ENCODE measurements at regions not wholly inside any gene's neighbourhood (a gene's known extent, or its start where the extent isn't known, plus 50 kb on each side); places are given as distances from the start of the nearest gene placed in this dataset.
"Not testable (repeated sequence)": the region's sequence is repeated elsewhere in the genome, so short reads cannot be mapped to it uniquely, and the experiment has no call there.

DNA sequence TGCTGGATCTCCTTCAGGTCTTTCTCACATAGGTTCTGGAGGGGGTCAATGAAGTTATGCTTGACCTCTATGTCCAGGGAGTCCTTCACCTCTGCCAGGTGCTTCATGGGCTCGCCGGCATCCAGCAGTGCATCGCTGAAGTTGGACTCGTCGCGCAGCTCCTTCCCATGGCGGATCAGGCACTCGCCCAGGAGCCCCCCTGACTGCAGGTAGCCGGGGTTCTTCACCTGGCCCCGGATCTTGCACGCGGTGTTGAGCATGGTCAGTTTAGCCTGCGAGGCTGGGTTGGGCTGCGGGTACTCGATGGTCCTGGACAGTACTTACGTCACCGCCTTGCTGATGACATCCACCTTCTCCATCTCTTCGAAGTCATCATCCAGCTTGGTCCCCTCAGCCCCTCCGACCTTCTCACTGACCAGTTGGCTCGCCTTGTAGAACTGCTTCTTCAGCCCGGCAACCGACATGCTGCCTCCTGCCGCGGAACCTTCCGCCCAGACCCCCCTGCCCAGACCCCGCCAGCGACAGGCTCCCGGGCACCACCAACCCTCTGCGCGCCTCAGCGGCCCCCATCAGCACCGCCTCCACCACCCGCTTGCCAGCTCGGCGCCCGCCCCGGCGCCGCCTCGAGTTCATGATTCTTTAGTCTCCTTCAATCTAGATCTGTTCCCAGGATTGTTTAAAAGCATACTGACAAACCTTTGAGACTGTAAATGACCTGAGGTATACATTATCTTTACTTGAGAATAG is 99.8 kb downstream of the KPNA2 start:
- DNase-seq (ENCODE audit: low read depth in 4 of 4, low spot score in 2 of 4): no peak

DNA sequence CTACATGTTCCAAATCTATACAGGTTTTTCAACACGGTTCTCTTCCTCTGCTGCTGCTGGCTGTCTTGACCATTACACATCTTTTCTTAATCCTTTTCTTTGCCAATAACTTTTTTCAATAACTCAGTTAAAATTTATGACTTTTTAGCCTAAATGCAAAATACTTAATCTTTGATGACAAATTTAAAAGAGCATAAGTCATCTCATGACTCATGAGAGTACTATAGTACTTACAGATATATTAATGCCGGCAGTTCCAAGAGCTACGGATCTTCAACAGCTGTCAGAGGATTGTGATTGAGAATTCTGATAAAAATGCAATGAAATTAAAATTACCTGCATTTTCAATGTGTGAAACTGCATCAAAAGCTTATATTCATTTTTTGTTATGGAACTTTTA is 105.5 kb downstream of the KPNA2 start:
- no peak for DNase-seq (ENCODE audit: low read depth in 4 of 4, low spot score in 2 of 4)

- no peak for DNase-seq (ENCODE audit: low read depth in 4 of 4, low spot score in 2 of 4)
Measured at GRCh38 chr17:68142595-68142994, 105.2 kb upstream of the AMZ2 start.

DNA sequence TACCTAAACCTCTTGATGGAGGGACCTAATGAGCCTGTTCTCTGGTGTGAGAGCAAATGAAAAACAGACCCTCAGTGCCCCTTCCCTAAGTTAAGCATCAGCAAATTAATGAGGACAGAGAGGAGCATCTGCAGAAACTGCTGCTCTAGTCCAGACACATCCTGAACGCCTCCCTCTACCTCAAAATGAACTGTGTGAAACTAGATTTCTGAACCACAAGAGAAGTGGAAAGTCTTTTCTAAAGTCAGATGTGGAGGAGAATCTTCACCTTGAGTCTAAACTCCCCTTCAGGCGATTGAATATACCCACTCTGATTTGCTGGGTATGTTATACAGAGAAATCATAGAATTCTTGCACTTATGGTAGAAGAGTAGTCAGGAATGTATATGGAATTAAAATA is 104.4 kb upstream of the AMZ2 start:
- DNase-seq (ENCODE audit: low read depth in 4 of 4, low spot score in 2 of 4): no peak

DNA sequence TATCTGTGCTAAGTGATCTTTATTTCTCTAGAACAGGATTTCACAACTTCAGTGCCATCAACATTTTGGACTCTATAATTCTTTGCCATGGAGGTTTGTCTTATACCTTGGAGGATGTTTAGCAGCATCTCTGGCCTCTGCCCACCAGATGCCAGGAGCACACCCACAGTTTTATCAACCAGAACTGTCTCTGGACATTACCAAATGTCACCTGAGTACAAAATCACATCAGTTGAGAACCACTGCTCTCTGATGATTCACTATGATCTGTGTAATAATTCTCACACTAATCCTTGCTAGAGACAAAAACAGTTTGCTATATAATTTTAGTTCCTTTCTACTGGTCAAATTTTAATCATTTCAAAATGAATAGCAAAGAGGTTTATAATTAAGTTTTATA is 102.8 kb upstream of the AMZ2 start:
- no peak for DNase-seq (ENCODE audit: low read depth in 4 of 4, low spot score in 2 of 4)

- DNase-seq (ENCODE audit: low read depth in 4 of 4, low spot score in 2 of 4): no peak
Measured at GRCh38 chr17:68148936-68149335, 98.9 kb upstream of the AMZ2 start.

GRCh38 chr17:68152161-68152571 is 95.7 kb upstream of the AMZ2 start:
- no peak for DNase-seq (ENCODE audit: low read depth in 4 of 4, low spot score in 2 of 4)

DNA sequence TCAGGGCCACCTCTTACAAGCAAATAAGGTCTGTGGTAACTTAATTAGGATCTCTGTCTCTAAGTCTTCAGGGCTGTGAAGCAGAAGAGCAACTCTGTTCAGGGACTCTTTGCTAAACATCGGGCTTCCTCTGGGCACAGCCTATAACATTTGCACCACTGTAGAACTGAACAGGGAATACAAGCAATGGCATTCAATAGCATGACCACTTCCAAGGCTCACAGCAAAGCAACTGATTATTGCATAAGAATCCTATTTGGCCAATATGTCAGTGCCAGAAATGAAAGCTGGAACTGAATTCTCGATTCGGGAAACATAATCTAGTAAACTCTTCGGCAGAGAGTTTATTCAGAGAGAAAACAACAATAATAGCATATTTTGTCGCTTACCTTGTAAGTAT is 92.2 kb upstream of the AMZ2 start:
- no peak for DNase-seq (ENCODE audit: low read depth in 4 of 4, low spot score in 2 of 4)

- DNase-seq (ENCODE audit: low read depth in 4 of 4, low spot score in 2 of 4): no peak
Measured at GRCh38 chr17:68161644-68162428, 86.0 kb upstream of the AMZ2 start.

GRCh38 chr17:68168273-68169164 is 79.3 kb upstream of the AMZ2 start:
- DNase-seq (ENCODE audit: low read depth in 4 of 4, low spot score in 2 of 4): not testable (repeated sequence)

GRCh38 chr17:68169165-68169821 is 78.5 kb upstream of the AMZ2 start:
- not testable (repeated sequence) for DNase-seq (ENCODE audit: low read depth in 4 of 4, low spot score in 2 of 4)

GRCh38 chr17:68169840-68170239 is 78.0 kb upstream of the AMZ2 start:
- DNase-seq (ENCODE audit: low read depth in 4 of 4, low spot score in 2 of 4): no peak

- no peak for DNase-seq (ENCODE audit: low read depth in 4 of 4, low spot score in 2 of 4)
Measured at GRCh38 chr17:68170246-68170645, 77.6 kb upstream of the AMZ2 start.

DNA sequence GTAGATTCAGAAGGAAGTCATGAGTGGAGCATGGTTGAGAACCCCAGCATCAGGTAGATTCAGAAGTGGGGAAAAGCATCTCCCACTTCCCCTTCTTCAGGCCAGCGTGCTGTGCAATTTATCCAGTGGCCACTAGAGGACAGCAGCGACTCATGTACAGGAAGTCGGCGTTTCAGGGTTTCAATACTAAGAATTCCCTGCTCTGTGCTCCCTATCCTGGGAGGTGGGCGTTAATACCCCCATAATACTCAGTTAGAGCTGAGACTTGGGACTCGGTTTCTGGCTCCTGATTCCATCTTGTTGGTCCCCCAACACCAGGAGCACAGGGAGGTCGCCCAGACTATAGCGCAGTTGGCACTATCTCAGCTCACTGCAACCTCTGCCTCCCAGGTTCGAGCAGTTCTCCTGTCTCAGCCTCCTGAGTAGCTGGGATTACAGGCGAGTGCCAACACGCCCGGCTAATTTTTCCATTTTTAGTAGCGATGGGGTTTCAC is 75.3 kb upstream of the AMZ2 start:
- peak in 3 of 4 donors; percentile 28 to 46 (median 28) for DNase-seq (ENCODE audit: low read depth in 4 of 4, low spot score in 2 of 4)

- no peak for DNase-seq (ENCODE audit: low read depth in 4 of 4, low spot score in 2 of 4)
Measured at GRCh38 chr17:68175416-68175815, 72.4 kb upstream of the AMZ2 start.

DNA sequence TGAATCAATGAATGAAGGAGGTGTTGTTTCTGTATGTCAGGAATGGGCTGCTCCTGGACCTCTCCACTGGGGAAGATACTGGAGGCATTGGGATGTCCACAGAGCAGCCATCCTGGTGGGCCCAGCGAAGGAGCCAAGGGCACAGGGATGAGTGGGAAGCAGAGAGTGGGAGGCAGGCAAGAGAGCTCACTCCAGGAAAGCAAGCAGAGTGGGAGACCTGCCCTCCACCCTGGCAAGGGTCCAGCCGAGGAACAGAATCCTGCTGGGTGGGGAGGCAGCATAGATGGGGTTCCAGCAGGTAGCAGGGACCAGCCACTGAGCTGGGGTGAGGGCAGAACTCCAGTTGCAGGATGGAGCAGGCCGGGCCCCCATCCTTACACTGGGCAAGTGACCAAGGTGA is 71.9 kb upstream of the AMZ2 start:
- no peak for DNase-seq (ENCODE audit: low read depth in 4 of 4, low spot score in 2 of 4)

GRCh38 chr17:68176718-68177117 is 71.1 kb upstream of the AMZ2 start:
- no peak for DNase-seq (ENCODE audit: low read depth in 4 of 4, low spot score in 2 of 4)

GRCh38 chr17:68178831-68179230 is 69.0 kb upstream of the AMZ2 start:
- DNase-seq (ENCODE audit: low read depth in 4 of 4, low spot score in 2 of 4): no peak

DNA sequence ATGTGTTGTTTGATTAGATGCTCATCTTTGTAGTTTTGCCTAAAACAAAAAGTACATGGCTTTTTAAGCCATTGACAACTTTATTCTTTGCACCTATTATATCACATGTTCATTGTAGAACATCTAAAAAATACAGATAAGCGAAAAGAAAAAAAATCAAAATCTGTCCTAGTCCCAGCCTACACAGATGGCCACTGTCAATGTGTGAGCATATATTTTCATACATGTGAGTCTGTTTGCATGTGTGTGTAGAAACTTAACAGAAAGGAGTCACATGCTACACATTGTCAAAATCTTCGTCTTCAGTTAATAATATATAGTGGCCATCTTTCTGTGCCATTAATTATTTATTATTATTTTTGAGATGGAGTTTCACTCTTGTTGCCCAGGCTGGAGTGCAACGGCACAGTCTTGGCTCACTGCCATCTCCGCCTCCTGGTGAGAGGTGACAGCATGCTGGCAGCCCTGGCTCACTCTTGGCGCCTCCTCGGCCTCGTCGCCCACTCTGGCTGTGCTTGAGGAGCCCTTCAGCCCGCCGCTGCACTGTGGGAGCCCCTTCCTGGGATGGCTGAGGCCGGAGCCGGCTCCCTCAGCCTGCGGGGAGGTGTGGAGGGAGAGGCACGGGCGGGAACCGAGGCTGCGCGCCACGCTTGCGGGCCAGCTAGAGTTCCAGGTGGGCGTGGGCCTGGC is 68.5 kb upstream of the AMZ2 start:
- DNase-seq (ENCODE audit: low read depth in 4 of 4, low spot score in 2 of 4): no peak

GRCh38 chr17:68179926-68180285 is 67.9 kb upstream of the AMZ2 start:
- no peak for DNase-seq (ENCODE audit: low read depth in 4 of 4, low spot score in 2 of 4)
